ENCODE measurements at regions not wholly inside any gene's neighbourhood (a gene's known extent, or its start where the extent isn't known, plus 50 kb on each side); places are given as distances from the start of the nearest gene placed in this dataset.
"Not testable (repeated sequence)": the region's sequence is repeated elsewhere in the genome, so short reads cannot be mapped to it uniquely, and the experiment has no call there.

GRCh38 chr15:31707944-31708702 lies 322.2 kb upstream of the CHRNA7 start:
- H3K27me3 Mint-ChIP-seq (ENCODE audit: low read depth); H3K27ac Mint-ChIP-seq; H3K4me3 Mint-ChIP-seq (ENCODE audit: low read depth); H3K4me1 Mint-ChIP-seq (ENCODE audit: low read depth); H3K36me3 Mint-ChIP-seq (ENCODE audit: low read depth); intact Hi-C loops (cut with micrococcal nuclease); DNase-seq (ENCODE audit: low spot score); H3K9me3 Mint-ChIP-seq: not testable (repeated sequence)

- H3K27me3 Mint-ChIP-seq (ENCODE audit: low read depth); H3K36me3 Mint-ChIP-seq (ENCODE audit: low read depth); DNase-seq (ENCODE audit: low spot score); H3K4me3 Mint-ChIP-seq (ENCODE audit: low read depth); H3K4me1 Mint-ChIP-seq (ENCODE audit: low read depth); H3K27ac Mint-ChIP-seq; H3K9me3 Mint-ChIP-seq; intact Hi-C loops (cut with micrococcal nuclease): not testable (repeated sequence)
These were observed 321.5 kb upstream of the CHRNA7 start for GRCh38 chr15:31708703-31709327.

DNA sequence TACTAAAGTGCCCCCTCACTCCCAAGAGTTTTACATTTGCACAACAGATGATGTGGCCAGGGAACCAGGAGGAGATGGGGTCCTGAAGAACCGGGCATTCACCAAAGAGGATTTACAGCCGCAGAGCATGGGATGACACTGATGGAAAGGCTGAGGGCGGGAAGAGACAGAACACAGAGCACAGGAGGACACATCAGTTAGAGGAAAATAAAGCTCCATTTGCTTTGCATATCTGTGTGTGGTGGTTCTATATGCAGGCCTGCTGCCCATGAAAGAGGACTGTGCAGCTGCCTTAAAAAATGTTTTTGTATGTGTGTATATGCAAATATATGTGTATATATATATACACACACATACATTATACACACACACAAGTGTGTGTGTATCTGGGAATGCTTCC lies 320.8 kb upstream of the CHRNA7 start:
- H3K36me3 Mint-ChIP-seq (ENCODE audit: low read depth); H3K4me1 Mint-ChIP-seq (ENCODE audit: low read depth); H3K27ac Mint-ChIP-seq: not testable (repeated sequence)

GRCh38 chr15:31710806-31711205 lies 319.5 kb upstream of the CHRNA7 start:
- H3K4me1 Mint-ChIP-seq (ENCODE audit: low read depth); DNase-seq (ENCODE audit: low spot score); H3K9me3 Mint-ChIP-seq; H3K27ac Mint-ChIP-seq; H3K27me3 Mint-ChIP-seq (ENCODE audit: low read depth); H3K36me3 Mint-ChIP-seq (ENCODE audit: low read depth); intact Hi-C loops (cut with micrococcal nuclease); H3K4me3 Mint-ChIP-seq (ENCODE audit: low read depth): not testable (repeated sequence)

More for the DNA sequence above, 320.8 kb upstream of the CHRNA7 start:
- DNase-seq (ENCODE audit: low spot score); H3K9me3 Mint-ChIP-seq; intact Hi-C loops (cut with micrococcal nuclease); H3K27me3 Mint-ChIP-seq (ENCODE audit: low read depth); H3K4me3 Mint-ChIP-seq (ENCODE audit: low read depth): not testable (repeated sequence)

DNA sequence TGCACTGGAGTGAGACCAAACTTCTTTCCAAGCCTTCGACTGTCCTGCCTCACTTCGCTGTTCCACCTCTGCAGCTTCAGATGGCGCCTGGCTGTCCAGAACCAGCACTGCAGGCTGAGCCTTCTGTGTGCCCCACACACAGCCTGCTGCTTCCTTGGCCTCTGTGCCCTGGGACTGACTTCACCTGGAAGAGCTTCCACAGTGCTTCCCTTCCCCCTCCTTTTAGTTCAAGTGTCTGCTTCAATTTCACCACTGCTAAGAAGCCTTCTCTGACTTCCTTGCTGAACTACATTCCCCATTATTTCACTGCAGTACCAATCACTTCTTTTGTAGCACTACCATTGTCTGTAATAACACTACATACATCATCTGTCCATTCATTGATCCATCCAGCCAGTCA lies 315.1 kb upstream of the CHRNA7 start:
- H3K9me3 Mint-ChIP-seq; DNase-seq (ENCODE audit: low spot score); H3K4me3 Mint-ChIP-seq (ENCODE audit: low read depth); H3K4me1 Mint-ChIP-seq (ENCODE audit: low read depth); H3K27me3 Mint-ChIP-seq (ENCODE audit: low read depth); H3K36me3 Mint-ChIP-seq (ENCODE audit: low read depth); intact Hi-C loops (cut with micrococcal nuclease); H3K27ac Mint-ChIP-seq: not testable (repeated sequence)

DNA sequence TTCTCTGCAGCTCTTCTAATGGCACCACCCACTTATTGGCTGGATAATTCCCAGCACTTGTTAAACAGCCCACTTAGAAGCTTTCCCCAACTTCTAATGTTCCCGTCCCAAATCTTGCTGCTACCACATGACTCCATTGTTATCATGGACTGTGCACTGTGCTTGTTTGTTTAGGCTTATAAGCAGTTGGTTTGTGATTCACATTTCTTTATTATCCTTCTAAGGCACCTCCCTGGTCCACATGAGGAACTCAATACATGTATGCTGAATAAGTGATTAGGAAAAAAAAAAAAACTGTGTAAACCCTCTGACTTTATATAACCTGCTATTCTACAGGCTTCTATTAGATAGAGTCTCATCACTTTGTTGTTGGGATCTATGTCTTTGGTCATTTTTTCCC lies 311.7 kb upstream of the CHRNA7 start:
- H3K27me3 Mint-ChIP-seq (ENCODE audit: low read depth); H3K4me3 Mint-ChIP-seq (ENCODE audit: low read depth); H3K27ac Mint-ChIP-seq; H3K4me1 Mint-ChIP-seq (ENCODE audit: low read depth); DNase-seq (ENCODE audit: low spot score); intact Hi-C loops (cut with micrococcal nuclease); H3K9me3 Mint-ChIP-seq; H3K36me3 Mint-ChIP-seq (ENCODE audit: low read depth): not testable (repeated sequence)

GRCh38 chr15:31719396-31720022 lies 310.8 kb upstream of the CHRNA7 start:
- intact Hi-C loops (cut with micrococcal nuclease); H3K4me3 Mint-ChIP-seq (ENCODE audit: low read depth): not testable (repeated sequence)

DNA sequence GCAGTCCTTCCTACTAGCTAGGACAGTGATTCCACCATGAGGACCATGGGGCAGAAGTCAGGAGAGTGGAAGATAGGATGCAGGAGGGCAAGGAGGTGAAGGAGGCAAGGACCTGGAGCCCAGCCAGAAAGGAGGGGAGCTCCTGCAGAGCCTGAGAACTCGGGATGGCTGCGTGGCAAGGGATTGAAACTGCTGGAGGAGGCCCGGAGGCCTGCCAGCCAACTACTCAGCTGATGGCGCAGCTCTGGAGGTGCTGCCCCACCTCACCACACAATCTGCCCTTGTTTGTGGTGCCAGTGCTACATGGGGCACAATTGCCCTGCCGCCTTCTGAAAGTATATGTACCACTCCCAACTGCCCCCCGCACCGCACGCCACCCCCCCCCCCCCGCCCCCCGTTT lies 307.3 kb upstream of the CHRNA7 start:
- H3K36me3 Mint-ChIP-seq (ENCODE audit: low read depth); H3K27ac Mint-ChIP-seq; H3K27me3 Mint-ChIP-seq (ENCODE audit: low read depth); H3K4me3 Mint-ChIP-seq (ENCODE audit: low read depth); intact Hi-C loops (cut with micrococcal nuclease); DNase-seq (ENCODE audit: low spot score); H3K9me3 Mint-ChIP-seq; H3K4me1 Mint-ChIP-seq (ENCODE audit: low read depth): not testable (repeated sequence)

More at GRCh38 chr15:31719396-31720022, 310.8 kb upstream of the CHRNA7 start:
- H3K27ac Mint-ChIP-seq; H3K27me3 Mint-ChIP-seq (ENCODE audit: low read depth); H3K9me3 Mint-ChIP-seq; DNase-seq (ENCODE audit: low spot score); H3K4me1 Mint-ChIP-seq (ENCODE audit: low read depth); H3K36me3 Mint-ChIP-seq (ENCODE audit: low read depth): not testable (repeated sequence)

DNA sequence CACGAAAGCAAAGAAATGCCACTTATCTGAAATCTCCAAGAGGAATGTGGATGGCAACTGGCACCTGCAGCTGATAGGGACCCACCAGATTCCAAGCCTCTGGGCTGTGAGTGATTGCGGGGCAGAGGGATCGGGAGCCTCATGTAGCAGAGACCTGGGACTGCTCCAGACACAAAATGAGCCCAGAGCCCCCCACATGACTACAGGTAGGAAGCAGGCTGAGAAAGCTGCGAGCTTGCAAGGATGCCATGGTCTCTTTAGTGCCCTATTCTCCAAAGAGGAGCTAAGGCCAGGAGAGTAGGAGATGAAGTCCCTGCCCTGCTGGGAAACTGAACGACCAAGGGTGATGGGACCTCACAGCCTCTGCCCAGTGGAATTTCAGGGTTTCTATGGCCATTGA lies 305.4 kb upstream of the CHRNA7 start:
- not testable (repeated sequence) for H3K27me3 Mint-ChIP-seq (ENCODE audit: low read depth); H3K27ac Mint-ChIP-seq; H3K4me1 Mint-ChIP-seq (ENCODE audit: low read depth)

GRCh38 chr15:31725619-31726018 lies 304.7 kb upstream of the CHRNA7 start:
- H3K4me3 Mint-ChIP-seq (ENCODE audit: low read depth); H3K4me1 Mint-ChIP-seq (ENCODE audit: low read depth); H3K36me3 Mint-ChIP-seq (ENCODE audit: low read depth); H3K9me3 Mint-ChIP-seq; H3K27ac Mint-ChIP-seq; DNase-seq (ENCODE audit: low spot score); intact Hi-C loops (cut with micrococcal nuclease); H3K27me3 Mint-ChIP-seq (ENCODE audit: low read depth): not testable (repeated sequence)

More for the DNA sequence above, 305.4 kb upstream of the CHRNA7 start:
- H3K9me3 Mint-ChIP-seq; intact Hi-C loops (cut with micrococcal nuclease); H3K36me3 Mint-ChIP-seq (ENCODE audit: low read depth); H3K4me3 Mint-ChIP-seq (ENCODE audit: low read depth); DNase-seq (ENCODE audit: low spot score): not testable (repeated sequence)

GRCh38 chr15:31727612-31728011 lies 302.7 kb upstream of the CHRNA7 start:
- peaks cover 2% of the 10 kb centered on the region for H3K27me3 Mint-ChIP-seq (ENCODE audit: low read depth)
- no peaks in the 10 kb centered on the region for H3K36me3 Mint-ChIP-seq (ENCODE audit: low read depth)
- no peaks in the 10 kb centered on the region for H3K4me1 Mint-ChIP-seq (ENCODE audit: low read depth)
- H3K4me3 Mint-ChIP-seq (ENCODE audit: low read depth) = no peak overlapping the region
- H3K27ac Mint-ChIP-seq = no peak overlapping the region
- intact Hi-C loops (cut with micrococcal nuclease) = no loop called here
- no peak for DNase-seq (ENCODE audit: low spot score)
- H3K9me3 Mint-ChIP-seq = no peaks in the 10 kb centered on the region

- peaks cover 2% of the 10 kb centered on the region for H3K27me3 Mint-ChIP-seq (ENCODE audit: low read depth)
- DNase-seq (ENCODE audit: low spot score) = no peak
- no peak overlapping the region for H3K4me3 Mint-ChIP-seq (ENCODE audit: low read depth)
- no peaks in the 10 kb centered on the region for H3K36me3 Mint-ChIP-seq (ENCODE audit: low read depth)
- intact Hi-C loops (cut with micrococcal nuclease) = no loop called here
- no peaks in the 10 kb centered on the region for H3K9me3 Mint-ChIP-seq
- no peak overlapping the region for H3K27ac Mint-ChIP-seq
- H3K4me1 Mint-ChIP-seq (ENCODE audit: low read depth) = no peaks in the 10 kb centered on the region
These were observed 297.6 kb upstream of the CHRNA7 start for GRCh38 chr15:31732726-31733125.

DNA sequence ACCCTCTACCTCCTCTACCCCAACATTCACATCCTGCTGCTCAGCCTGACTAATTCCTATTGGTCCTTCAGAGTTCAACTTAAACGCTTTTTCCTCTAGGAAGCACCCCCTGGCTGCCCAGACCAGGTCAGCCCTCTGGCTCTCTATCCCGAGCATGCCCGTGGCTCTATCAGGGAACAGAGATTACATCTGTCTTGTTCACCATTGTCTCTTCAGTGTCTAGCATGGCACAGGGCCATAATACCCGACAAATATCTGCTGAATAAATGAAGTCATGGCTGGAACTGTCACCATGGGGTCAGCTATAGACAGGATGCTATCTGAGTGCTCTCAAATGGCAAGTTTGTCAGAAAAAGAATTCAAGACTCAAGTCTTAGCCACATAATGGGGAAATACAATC lies 296.9 kb upstream of the CHRNA7 start:
- H3K4me3 Mint-ChIP-seq (ENCODE audit: low read depth) = no peak overlapping the region
- DNase-seq (ENCODE audit: low spot score) = no peak
- intact Hi-C loops (cut with micrococcal nuclease) = no loop called here
- no peaks in the 10 kb centered on the region for H3K36me3 Mint-ChIP-seq (ENCODE audit: low read depth)
- H3K27ac Mint-ChIP-seq = no peak overlapping the region
- H3K4me1 Mint-ChIP-seq (ENCODE audit: low read depth) = no peaks in the 10 kb centered on the region
- no peaks in the 10 kb centered on the region for H3K9me3 Mint-ChIP-seq
- H3K27me3 Mint-ChIP-seq (ENCODE audit: low read depth) = peaks cover 2% of the 10 kb centered on the region
